HG03139 (cell line): ENCODE measurements at regions not wholly inside any gene's neighbourhood (a gene's known extent, or its start where the extent isn't known, plus 50 kb on each side); places are given as distances from the start of the nearest gene placed in this dataset.
"Not testable (repeated sequence)": the region's sequence is repeated elsewhere in the genome, so short reads cannot be mapped to it uniquely, and the experiment has no call there.

ENCODE experiments used
- ATAC-seq: cut with Tn5 transposase; IDR thresholded peaks from one replicate; pipeline ENCODE4 v1.9.1; 2021; ENCODE audit not compliant: unreplicated experiment

DNA sequence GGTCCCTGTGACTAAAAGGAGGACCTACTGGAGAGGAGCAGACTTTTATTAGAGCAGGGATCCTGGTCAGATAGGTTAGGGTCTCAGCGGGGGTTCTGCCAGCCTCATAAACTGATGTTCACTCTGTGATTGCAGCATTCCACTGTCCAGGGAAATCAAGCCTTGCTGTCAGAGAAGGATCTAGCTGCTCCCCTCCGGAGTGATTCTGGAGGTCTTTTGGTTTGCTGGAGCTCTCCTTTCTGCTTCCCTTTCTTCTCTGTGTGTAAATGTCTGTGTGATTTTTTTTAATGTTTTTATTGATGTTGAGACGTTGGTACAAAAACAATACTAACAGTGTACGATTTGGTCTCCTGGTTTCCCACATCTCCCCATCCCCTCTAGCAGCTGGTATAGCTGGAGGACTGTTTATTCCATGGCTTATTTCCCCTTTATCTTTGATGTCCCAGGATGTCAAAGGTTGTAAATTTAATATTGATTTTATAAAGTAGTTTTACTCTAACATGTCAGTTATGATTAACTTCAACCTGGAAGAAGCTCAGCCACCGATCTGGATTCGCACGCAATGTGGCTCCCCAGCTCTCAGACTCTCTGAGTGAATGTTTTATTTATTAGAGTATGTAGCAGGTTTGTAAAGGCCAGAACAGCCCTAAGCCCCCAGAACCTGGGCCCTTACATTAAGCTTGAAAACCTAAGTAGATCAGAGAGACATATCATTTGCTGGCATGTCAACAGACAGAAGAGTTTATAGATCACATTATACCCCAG, 202.3 kb upstream of the G2E3 start:
- ATAC-seq = no peak

DNA sequence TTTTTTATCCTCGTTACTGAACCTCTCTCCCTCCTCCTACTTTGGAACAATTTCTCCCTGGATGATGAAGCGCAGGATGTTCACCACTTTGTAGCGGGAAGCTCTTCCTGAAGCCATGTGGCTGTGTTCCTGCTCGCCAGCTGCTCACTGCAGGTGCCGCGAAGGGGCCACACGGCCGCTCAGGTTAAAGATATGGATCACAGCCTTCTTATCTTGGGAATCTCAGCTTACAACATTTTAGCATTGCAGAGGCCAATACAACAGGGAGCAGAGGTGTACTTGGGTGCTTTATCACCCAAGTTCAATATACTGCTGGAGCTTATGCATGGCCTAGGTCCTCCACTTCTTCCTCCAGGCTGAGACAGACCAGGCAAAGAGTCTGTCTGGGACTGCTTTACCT, 201.2 kb upstream of the G2E3 start:
- ATAC-seq = no peak

DNA sequence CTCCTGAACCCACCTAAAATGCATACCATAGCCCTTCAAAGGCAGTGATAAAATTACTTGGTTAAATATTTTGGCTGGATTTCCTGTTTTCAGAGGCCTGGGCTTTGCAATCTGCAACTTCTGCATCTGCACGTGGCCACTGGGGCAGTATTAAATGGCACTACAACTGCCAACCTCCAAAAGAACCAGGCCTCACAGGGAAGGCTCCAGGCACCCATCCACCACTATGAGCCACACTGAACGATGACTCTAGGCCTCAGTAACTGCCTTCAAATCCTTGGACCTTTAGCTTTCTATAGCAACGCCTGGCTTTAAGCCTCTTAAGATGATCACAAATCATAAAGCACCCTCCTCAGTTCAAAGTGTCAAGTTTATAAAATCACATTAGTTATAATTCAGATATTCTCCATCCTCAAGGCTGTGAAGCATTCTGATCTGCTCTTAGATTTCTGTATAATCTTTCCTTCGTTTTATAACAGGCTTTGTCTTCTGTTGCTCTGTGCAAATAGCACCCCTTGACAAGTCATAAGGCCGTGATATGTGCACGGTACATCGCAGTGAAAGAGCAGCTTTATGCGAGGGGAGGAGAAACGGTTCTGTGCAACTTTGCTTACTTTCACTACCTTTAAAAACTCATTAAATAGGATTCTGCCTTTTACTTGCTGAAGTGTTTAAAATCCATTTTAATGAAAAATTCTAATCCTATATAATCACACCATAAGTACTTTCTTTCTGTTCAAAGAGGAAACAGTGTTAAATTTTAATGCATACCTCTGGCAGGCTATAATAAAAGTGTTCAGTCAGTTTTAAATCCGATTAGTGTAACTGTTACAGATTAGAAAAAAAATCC, 196.4 kb upstream of the G2E3 start:
- no peak for ATAC-seq

DNA sequence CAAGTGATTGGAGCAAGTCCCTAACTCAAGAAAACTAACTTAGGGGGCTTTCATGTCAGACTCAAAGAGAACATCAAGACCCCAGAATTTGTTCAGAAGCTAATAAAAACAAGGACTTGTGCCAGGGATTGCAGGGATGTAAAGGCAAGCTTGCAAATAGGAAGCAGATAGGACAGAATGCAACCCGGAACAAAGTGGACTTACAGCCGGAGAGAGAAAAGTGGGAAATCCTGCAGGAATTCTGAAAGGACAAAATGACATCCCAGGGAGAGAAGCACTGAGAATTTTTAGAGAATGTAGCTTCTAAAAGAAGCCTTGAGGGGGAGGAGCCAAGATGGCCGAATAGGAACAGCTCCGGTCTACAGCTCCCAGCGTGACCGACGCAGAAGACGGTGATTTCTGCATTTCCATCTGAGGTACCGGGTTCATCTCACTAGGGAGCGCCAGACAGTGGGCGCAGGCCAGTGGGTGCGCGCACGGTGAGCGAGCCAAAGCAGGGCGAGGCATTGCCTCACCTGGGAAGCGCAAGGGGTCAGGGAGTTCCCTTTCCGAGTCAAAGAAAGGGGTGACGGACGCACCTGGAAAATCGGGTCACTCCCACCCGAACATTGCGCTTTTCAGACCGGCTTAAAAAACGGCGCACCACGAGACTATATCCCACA, 195.6 kb upstream of the G2E3 start:
- not testable (repeated sequence) for ATAC-seq

DNA sequence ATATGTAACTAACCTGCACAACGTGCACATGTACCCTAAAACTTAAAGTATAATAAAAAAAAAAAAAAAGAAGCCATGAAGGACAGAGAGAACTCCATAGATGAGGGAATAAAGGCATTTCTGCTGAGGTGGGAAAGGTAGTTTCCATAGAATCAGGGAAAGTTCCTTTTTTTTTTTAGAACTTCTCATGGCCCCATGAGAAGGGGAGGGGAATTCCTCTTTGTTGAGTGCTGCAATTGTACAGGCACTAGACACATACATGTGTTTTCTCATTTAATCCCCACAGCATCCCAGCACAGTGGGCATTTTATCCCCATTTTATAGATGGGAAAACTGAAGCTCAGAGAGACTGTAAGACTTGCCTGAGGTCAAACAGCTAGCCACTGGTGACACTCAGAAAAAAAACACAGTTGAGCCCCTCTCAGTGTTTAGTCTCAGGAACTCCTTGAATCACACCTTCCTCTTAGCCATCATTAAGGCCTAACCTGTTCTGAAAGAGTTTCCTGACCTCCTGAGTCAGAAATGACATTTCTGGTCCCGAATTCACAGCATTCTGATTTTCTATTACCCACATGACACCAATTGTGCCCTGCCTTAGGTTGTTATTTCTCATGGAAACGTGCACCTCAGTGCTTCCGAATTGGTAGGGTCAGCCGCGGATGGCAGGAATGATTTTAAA, 189.3 kb upstream of the G2E3 start:
- no peak for ATAC-seq

DNA sequence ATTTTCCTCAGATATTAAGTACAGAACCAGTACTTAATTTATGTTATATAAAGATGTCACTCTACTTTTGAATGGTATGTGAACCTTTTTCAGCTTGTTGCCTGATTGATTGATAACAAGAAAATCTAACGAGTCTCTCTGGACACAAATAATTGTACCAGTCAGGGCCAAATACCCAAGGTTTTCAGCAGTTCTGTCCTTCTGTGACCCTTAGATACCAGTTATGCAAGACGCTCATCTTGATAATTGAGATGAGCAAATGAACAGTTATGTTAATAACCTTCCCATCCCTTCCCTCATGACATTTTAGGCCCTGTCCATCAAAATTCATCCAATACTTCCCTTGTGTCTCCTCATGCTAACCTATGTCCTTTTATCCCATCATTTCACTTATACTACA, 185.9 kb upstream of the G2E3 start:
- no peak for ATAC-seq

DNA sequence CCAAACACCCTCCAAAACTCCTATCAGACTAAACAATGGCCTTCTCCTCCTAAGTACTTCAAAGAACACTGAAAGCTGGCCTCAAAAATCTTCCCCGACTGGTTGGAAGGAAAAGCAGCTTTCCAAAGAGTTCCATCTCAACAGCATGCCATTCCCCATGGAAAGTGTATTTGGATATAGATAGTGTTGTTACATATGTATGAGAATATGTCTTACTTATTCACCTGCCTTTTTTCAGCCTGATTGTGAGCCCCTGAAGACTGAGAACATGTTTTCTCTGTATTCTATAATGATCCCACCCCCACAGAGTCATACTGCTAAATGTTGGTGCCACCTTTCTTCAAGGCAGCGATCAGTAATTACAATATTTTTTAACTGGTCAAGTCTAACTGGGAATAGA, 185.4 kb upstream of the G2E3 start:
- no peak for ATAC-seq

DNA sequence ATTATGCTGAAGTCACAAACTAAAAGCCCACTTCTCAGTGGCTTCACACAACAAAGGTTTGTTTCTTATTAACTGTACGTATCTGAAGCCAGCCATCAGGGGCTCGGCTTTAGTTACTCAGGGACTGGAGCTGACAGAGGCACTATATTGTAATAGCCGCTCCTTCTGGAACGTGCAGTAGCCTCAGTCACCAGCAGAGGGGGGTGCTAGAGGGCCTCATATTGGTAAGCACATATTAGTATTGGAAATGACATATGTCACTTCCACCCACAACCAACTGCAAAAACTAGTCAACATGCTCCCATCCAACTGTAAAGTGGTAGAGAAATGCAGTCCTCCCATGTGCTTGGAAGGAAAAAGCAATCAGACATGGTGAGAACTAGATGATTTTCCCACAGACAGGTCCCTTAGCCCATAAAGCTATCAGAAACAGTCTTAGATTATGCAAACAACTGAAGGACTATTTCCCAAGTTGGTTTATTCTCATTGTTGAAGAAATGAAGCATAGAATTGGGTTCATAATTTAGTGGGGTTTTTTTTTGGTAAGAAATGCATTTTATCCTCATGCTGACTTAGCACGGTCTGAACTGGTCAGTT, 183.6 kb upstream of the G2E3 start:
- ATAC-seq = peak; percentile 88

DNA sequence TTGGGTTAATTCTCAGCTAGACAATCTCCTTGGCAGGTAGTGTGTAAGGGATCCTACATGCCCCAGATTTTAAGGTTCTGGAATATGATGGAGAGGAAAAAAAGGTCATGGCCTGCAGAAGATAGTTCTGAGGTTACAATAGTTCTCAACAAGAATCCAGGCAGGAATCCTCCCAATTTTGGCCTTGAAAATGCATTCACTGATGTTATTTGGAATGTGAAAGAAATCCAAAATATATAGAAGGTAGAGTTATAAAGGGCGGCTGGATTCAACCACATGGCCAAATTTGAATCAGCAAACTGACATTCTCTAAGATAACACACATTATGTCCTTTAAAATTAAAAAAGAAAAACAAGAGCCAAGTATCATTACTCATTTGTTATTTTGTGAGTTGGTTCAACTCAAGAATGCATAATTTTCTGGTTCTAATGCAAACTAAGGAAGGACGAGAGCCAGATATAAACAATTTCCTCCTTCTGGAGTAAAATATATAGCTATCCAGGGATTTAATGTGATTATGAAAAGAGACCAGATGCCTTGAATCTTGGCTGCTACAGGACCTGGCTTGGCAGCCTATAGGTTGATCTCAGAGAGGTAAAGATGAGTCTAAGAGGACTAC, 177.0 kb upstream of the G2E3 start:
- ATAC-seq = no peak

DNA sequence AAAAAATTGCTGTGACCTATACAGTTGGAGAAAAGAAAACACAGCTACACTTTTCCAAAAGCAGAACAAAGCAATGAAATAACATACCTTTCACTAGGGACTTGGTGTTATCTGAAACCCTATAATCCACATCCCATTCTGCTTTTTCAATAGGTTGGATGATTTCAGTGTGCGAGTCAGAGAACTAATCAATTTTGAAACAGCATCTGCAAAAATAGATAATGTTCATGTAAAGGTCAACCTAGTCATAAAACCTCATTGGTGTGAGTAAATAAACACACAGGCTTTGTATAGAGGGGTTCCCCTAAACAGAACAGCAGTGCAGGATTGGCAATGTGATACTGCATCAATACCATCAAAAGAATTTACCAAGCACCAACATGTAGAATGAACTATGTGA, 173.0 kb upstream of the G2E3 start:
- no peak for ATAC-seq

DNA sequence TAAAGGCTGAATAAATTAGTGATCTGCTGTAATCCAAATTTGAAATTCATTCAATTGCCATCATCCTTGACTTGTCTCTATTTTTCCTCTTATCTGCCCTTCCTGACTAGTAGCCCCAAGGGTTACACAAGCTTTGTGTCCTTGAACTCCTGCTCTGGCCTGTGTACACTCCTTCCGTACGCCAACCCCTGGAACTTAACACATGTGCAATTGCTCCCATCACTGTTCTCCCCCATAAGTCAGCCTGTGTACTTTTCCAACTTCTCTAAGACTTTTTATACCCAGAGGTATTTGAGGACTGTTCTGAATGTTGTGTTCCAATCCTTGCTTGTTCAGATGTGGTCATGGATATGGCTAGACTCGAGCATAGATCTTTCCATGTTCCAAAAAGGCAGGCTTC, 171.1 kb upstream of the G2E3 start:
- no peak for ATAC-seq

DNA sequence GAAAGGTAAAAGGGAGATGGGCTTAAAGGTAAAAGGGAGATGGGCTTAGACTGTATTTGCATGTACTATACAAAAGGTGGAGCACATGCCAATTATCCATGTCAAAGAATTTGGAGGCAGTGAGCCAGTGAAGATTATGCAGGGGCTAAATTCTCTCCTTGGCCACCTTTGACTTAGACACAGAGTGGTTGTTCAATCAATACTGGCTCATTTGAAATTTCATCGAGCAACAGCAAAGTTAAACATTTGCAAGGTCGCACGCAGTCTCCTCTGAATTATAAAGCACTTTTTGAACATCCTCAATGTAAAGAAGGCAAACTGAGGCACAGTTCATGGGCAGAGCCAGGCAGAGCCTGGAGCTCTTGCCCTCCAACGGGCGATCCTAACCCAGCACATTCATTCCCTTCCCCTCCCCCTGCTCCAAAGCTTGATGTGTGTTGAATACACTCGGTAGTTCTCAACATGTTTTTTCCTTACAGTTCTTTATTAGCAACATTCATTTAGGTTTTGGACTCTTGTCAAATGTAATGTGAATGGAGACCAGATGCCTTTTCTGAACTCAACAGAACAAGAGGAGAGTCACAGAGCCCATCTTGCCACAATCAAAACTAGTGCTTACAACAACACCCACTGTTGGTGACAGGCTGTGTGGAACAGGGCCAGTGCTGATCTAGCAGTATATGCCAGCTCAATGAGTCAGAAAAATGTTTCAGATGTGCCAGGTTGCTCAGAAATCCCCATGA, 169.7 kb upstream of the G2E3 start:
- no peak for ATAC-seq

DNA sequence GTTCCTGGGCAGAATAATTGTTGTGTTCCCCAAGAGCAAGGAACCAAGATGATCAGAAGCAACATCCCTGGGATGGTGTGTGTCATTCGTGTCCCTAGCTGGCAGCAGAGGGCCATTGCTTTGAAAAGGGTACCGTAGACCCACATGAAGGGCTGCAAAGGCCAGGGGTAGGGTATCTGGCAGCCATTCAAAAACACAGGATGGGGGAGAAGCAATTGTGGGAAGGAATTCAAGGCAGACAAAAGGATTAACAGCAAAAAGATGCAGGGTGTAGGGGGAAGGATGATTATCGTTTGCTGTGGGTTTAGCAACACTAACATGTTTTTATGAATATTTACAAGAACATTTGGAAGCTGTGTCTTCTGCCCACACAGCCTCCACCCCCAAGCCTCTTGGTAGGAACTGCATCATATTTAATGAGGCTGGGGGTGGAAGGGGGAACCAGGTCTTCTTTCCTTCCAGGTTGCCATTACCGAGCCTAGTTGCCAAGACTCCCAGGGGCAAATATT, 169.0 kb upstream of the G2E3 start:
- no peak for ATAC-seq

DNA sequence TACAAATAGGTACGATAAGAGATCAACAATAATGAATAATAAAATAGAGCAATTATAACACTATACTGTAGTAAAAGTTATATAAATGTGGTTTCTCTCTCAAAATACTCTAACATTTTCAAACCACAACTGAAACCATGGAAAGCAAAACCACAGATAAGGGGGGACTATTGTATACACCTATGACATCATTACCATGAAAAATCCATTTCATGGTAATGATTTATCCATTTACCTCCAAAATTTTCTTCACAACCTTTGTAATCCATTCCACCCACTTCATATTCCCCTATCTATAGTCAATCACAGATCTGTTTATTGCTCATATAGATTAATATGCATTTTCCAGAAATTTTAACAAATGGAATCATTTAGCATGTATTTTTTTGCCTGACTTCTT, 163.9 kb upstream of the G2E3 start:
- no peak for ATAC-seq

DNA sequence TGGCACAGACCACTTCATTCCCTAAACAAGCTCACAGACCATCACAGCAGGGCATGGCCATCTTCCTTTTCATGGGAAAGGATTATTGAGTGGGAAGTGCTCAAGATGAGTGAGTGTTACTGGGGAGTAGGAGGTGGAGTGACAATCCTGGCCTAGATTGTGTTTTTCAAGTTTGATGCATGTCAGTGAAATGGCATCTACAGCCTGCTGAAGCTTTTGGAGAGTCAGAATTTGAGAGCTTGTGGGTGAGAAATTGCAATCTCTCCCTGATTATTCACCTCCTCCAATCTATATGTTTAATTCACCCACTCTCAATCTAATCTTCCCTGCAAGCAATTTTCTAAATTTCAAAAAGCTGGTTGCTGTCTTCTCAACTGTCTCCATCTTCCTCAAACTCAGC, 156.1 kb upstream of the G2E3 start:
- ATAC-seq = no peak

DNA sequence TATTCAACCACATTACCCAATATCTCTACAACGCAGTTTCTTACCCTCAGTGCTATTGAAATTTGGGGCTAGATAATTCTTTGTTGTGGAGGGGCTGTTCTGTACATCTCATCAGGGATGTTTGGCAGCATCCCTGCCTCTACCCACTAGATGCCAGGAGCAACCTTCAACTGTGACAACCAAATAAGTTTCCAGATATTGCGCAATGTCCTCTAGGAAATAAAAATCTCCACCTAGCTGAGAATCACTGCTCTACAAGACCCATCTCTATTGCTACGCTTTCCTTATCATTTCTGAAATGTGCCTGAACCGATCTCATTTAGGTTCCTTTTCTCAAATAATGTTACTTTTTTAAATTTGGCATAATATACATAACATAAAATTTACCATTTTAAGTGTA, 155.2 kb upstream of the G2E3 start:
- ATAC-seq = no peak

DNA sequence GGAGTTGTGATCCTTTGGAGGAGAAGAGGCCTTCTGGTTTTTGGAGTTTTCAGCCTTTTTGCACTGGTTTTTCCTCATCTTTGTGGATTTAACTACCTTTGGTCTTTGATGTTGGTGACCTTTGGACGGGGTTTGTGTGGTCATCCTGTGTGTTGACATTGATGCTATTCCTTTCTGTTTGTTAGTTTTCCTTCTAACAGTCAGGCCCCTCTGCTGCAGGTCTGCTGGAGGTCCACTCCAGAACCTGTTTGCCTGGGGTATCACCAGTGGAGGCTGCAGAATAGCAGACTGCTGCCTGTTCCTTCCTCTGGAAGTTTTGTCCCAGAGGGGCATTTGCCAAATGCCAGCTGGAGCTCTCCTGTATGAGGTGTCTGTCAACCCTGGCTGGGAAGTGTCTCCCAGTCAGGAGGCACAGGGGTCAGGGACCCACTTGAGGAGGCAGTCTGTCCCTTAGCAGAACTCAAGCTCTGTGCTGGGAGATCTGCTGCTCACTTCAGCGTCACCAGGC, 149.4 kb upstream of the G2E3 start:
- not testable (repeated sequence) for ATAC-seq

DNA sequence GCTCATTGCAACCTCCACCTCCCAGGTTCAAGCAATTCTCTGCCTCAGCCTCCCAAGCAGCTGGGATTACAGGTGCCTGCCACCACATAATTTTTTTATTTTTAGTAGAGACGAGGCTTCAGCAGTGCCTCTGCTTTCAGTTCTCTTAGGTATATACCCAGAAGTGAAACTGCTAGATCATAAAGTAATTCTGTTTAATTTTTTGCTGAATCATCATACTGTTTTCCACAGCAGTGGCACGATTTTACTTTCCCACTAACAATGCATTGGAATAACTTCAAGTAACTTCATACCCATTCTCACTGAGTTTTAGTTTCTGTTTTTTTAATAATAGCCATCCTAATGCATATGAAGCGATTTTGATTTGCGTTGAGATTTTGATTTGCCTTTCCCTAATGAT, 148.0 kb upstream of the G2E3 start:
- ATAC-seq = no peak

DNA sequence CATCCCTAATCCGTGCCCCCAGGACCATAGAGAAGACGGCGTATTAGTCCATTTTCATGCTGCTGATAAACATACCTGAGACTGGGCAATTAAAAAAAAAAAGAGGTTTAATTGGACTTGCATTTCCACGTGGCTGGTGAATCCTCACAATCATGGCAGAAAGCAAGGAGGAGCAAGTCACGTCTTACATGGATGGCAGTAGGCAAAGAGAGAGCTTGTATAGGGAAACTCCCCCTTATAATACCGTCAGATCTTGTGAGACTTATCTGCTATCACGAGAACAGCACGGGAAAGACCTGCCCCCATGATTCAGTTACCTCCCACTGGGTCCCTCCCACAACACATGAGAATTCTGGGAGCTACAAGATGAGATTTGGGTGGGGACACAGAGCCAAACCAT, 145.8 kb upstream of the G2E3 start:
- ATAC-seq = not testable (repeated sequence)
